ENCODE measurements at regions not wholly inside any gene's neighbourhood (a gene's known extent, or its start where the extent isn't known, plus 50 kb on each side); places are given as distances from the start of the nearest gene placed in this dataset.

GRCh38 chr10:6817770-6818169, 237.7 kb upstream of the PRKCQ start:
- intact Hi-C loops (cut with DNase I) = no loop called here
- H3K36me3 ChIP-seq = no peaks in the 10 kb centered on the region
- no peaks in the 10 kb centered on the region for H3K27me3 ChIP-seq
- no peaks in the 10 kb centered on the region for H3K9me3 ChIP-seq
- DNase-seq (ENCODE audit: extremely low spot score in 2 of 2) = no peak
- no peaks in the 10 kb centered on the region for H3K4me1 ChIP-seq
- TF ChIP-seq POLR2A (IDR thresholded peaks at IDR 0.05) (no peak), CTCF (IDR thresholded peaks at IDR 0.05) (no peak), POLR2AphosphoS5 (IDR thresholded peaks at IDR 0.05; ENCODE audit: insufficient read depth in 1 of 2, low read depth in 1 of 2) (no peak)
- H3K27ac ChIP-seq = no peak overlapping the region
- no peak overlapping the region for H3K4me3 ChIP-seq

- Histone ChIP-seq H3K4me3 (no peak overlapping the region), H3K27me3 (no peaks in the 10 kb centered on the region), H3K9me3 (no peaks in the 10 kb centered on the region), H3K4me1 (no peaks in the 10 kb centered on the region), H3K36me3 (no peaks in the 10 kb centered on the region), H3K27ac (no peak overlapping the region)
- TF ChIP-seq POLR2AphosphoS5 (IDR thresholded peaks at IDR 0.05; ENCODE audit: insufficient read depth in 1 of 2, low read depth in 1 of 2) (no peak), POLR2A (IDR thresholded peaks at IDR 0.05) (no peak), CTCF (IDR thresholded peaks at IDR 0.05) (no peak)
- intact Hi-C loops (cut with DNase I) = no loop called here
- no peak for DNase-seq (ENCODE audit: extremely low spot score in 2 of 2)
Observed at GRCh38 chr10:6815346-6815745, 235.3 kb upstream of the PRKCQ start.

- intact Hi-C loops (cut with DNase I) = loop anchor here (5.0 kb wide), 1 partner anchor 522 kb away; no protein-coding TSS in a partner anchor
Observed at GRCh38 chr10:6813856-6814255, 233.8 kb upstream of the PRKCQ start.

GRCh38 chr10:6813306-6813705, 233.2 kb upstream of the PRKCQ start:
- no peak overlapping the region for H3K4me3 ChIP-seq
- no peak overlapping the region for H3K27ac ChIP-seq
- DNase-seq (ENCODE audit: extremely low spot score in 2 of 2) = no peak
- no peak for TF ChIP-seq POLR2A (IDR thresholded peaks at IDR 0.05)
- TF ChIP-seq CTCF (IDR thresholded peaks at IDR 0.05) = no peak
- TF ChIP-seq POLR2AphosphoS5 (IDR thresholded peaks at IDR 0.05; ENCODE audit: insufficient read depth in 1 of 2, low read depth in 1 of 2) = no peak
- intact Hi-C loops (cut with DNase I) = loop anchor here (5.0 kb wide), 1 partner anchor 521 kb away; no protein-coding TSS in a partner anchor
- no peaks in the 10 kb centered on the region for H3K4me1 ChIP-seq
- no peaks in the 10 kb centered on the region for H3K27me3 ChIP-seq
- H3K9me3 ChIP-seq = no peaks in the 10 kb centered on the region
- H3K36me3 ChIP-seq = no peaks in the 10 kb centered on the region

More at GRCh38 chr10:6813856-6814255, 233.8 kb upstream of the PRKCQ start:
- H3K9me3 ChIP-seq = no peaks in the 10 kb centered on the region
- TF ChIP-seq POLR2AphosphoS5 (IDR thresholded peaks at IDR 0.05; ENCODE audit: insufficient read depth in 1 of 2, low read depth in 1 of 2) = no peak
- no peak for TF ChIP-seq CTCF (IDR thresholded peaks at IDR 0.05)
- no peak for TF ChIP-seq POLR2A (IDR thresholded peaks at IDR 0.05)
- H3K4me3 ChIP-seq = no peak overlapping the region
- no peaks in the 10 kb centered on the region for H3K4me1 ChIP-seq
- no peak for DNase-seq (ENCODE audit: extremely low spot score in 2 of 2)
- no peaks in the 10 kb centered on the region for H3K36me3 ChIP-seq
- no peaks in the 10 kb centered on the region for H3K27me3 ChIP-seq
- no peak overlapping the region for H3K27ac ChIP-seq

- Histone ChIP-seq H3K27ac (no peak overlapping the region), H3K36me3 (no peaks in the 10 kb centered on the region), H3K27me3 (no peaks in the 10 kb centered on the region), H3K4me1 (no peaks in the 10 kb centered on the region), H3K4me3 (no peak overlapping the region), H3K9me3 (no peaks in the 10 kb centered on the region)
- intact Hi-C loops (cut with DNase I) = loop anchor here (5.0 kb wide), 1 partner anchor 519 kb away; no protein-coding TSS in a partner anchor
- DNase-seq (ENCODE audit: extremely low spot score in 2 of 2) = no peak
- TF ChIP-seq POLR2AphosphoS5 (IDR thresholded peaks at IDR 0.05; ENCODE audit: insufficient read depth in 1 of 2, low read depth in 1 of 2) = no peak
- no peak for TF ChIP-seq POLR2A (IDR thresholded peaks at IDR 0.05)
- TF ChIP-seq CTCF (IDR thresholded peaks at IDR 0.05) = no peak
Observed at GRCh38 chr10:6811153-6811552, 231.1 kb upstream of the PRKCQ start.

Measured in vagina (tissue), 2 donors.